ENCODE measurements at regions not wholly inside any gene's neighbourhood (a gene's known extent, or its start where the extent isn't known, plus 50 kb on each side); places are given as distances from the start of the nearest gene placed in this dataset.

- H3K4me1 ChIP-seq (ENCODE audit: insufficient read depth, low read length, poor library complexity, severe bottlenecking) = no peaks in the 10 kb centered on the region
- no peaks in the 10 kb centered on the region for H4K20me1 ChIP-seq (ENCODE audit: insufficient read depth, low read length, poor library complexity, severe bottlenecking)
- H3K79me2 ChIP-seq (ENCODE audit: insufficient read depth, low read length) = no peaks in the 10 kb centered on the region
- no peak overlapping the region for H3K4me3 ChIP-seq (ENCODE audit: low read length, poor library complexity, severe bottlenecking)
- no peaks in the 10 kb centered on the region for H3F3A ChIP-seq (ENCODE audit: low read depth)
- TF ChIP-seq CTCF (conservative IDR thresholded peaks at IDR 0.05; ENCODE audit: low read length) (no peak), EZH2phosphoT487 (IDR thresholded peaks at IDR 0.05; ENCODE audit: borderline replicate concordance) (no peak)
- H3K4me2 ChIP-seq (ENCODE audit: low read depth, low read length, poor library complexity, severe bottlenecking) = no peak overlapping the region
- no peaks in the 10 kb centered on the region for H3K9me2 ChIP-seq (replicated peaks; ENCODE audit: low read depth, low read length)
- no peak overlapping the region for H2AFZ ChIP-seq (ENCODE audit: low read length)
- H3K27me3 ChIP-seq (ENCODE audit: insufficient read depth, low read length, poor library complexity, severe bottlenecking) = no peaks in the 10 kb centered on the region
- H3K9me3 ChIP-seq (ENCODE audit: insufficient read depth, low read depth, low read length) = no peaks in the 10 kb centered on the region
- no peak overlapping the region for H3K9ac ChIP-seq (ENCODE audit: low read depth, low read length, poor library complexity, severe bottlenecking)
- no peaks in the 10 kb centered on the region for H3K36me3 ChIP-seq (ENCODE audit: insufficient read depth, low read length)
These were observed 261.5 kb upstream of the COL8A1 start for GRCh38 chr3:99376926-99377325.

GRCh38 chr3:99373846-99374210, 264.6 kb upstream of the COL8A1 start:
- no peaks in the 10 kb centered on the region for H4K20me1 ChIP-seq (ENCODE audit: insufficient read depth, low read length, poor library complexity, severe bottlenecking)
- no peak for TF ChIP-seq CTCF (conservative IDR thresholded peaks at IDR 0.05; ENCODE audit: low read length)
- TF ChIP-seq EZH2phosphoT487 (IDR thresholded peaks at IDR 0.05; ENCODE audit: borderline replicate concordance) = no peak
- no peak overlapping the region for H2AFZ ChIP-seq (ENCODE audit: low read length)
- no peak overlapping the region for H3K4me2 ChIP-seq (ENCODE audit: low read depth, low read length, poor library complexity, severe bottlenecking)
- no peaks in the 10 kb centered on the region for H3K9me2 ChIP-seq (replicated peaks; ENCODE audit: low read depth, low read length)
- no peaks in the 10 kb centered on the region for H3K4me1 ChIP-seq (ENCODE audit: insufficient read depth, low read length, poor library complexity, severe bottlenecking)
- no peaks in the 10 kb centered on the region for H3K9me3 ChIP-seq (ENCODE audit: insufficient read depth, low read depth, low read length)
- no peaks in the 10 kb centered on the region for H3K27me3 ChIP-seq (ENCODE audit: insufficient read depth, low read length, poor library complexity, severe bottlenecking)
- H3K36me3 ChIP-seq (ENCODE audit: insufficient read depth, low read length) = no peaks in the 10 kb centered on the region
- no peak overlapping the region for H3K9ac ChIP-seq (ENCODE audit: low read depth, low read length, poor library complexity, severe bottlenecking)
- H3F3A ChIP-seq (ENCODE audit: low read depth) = no peaks in the 10 kb centered on the region
- H3K4me3 ChIP-seq (ENCODE audit: low read length, poor library complexity, severe bottlenecking) = no peak overlapping the region
- no peaks in the 10 kb centered on the region for H3K79me2 ChIP-seq (ENCODE audit: insufficient read depth, low read length)

- H3K9ac ChIP-seq (ENCODE audit: low read depth, low read length, poor library complexity, severe bottlenecking) = no peak overlapping the region
- TF ChIP-seq EZH2phosphoT487 (IDR thresholded peaks at IDR 0.05; ENCODE audit: borderline replicate concordance) (no peak), CTCF (conservative IDR thresholded peaks at IDR 0.05; ENCODE audit: low read length) (no peak)
- H3K4me3 ChIP-seq (ENCODE audit: low read length, poor library complexity, severe bottlenecking) = no peak overlapping the region
- no peaks in the 10 kb centered on the region for H3K9me2 ChIP-seq (replicated peaks; ENCODE audit: low read depth, low read length)
- H2AFZ ChIP-seq (ENCODE audit: low read length) = no peak overlapping the region
- H3K9me3 ChIP-seq (ENCODE audit: insufficient read depth, low read depth, low read length) = no peaks in the 10 kb centered on the region
- no peaks in the 10 kb centered on the region for H3K36me3 ChIP-seq (ENCODE audit: insufficient read depth, low read length)
- H4K20me1 ChIP-seq (ENCODE audit: insufficient read depth, low read length, poor library complexity, severe bottlenecking) = no peaks in the 10 kb centered on the region
- H3F3A ChIP-seq (ENCODE audit: low read depth) = no peaks in the 10 kb centered on the region
- H3K27me3 ChIP-seq (ENCODE audit: insufficient read depth, low read length, poor library complexity, severe bottlenecking) = no peaks in the 10 kb centered on the region
- H3K79me2 ChIP-seq (ENCODE audit: insufficient read depth, low read length) = no peaks in the 10 kb centered on the region
- no peak overlapping the region for H3K4me2 ChIP-seq (ENCODE audit: low read depth, low read length, poor library complexity, severe bottlenecking)
- no peaks in the 10 kb centered on the region for H3K4me1 ChIP-seq (ENCODE audit: insufficient read depth, low read length, poor library complexity, severe bottlenecking)
These were observed 265.1 kb upstream of the COL8A1 start for GRCh38 chr3:99373088-99373845.
